Endothelial cell of umbilical vein (primary cell): ENCODE measurements at regions not wholly inside any gene's neighbourhood (a gene's known extent, or its start where the extent isn't known, plus 50 kb on each side); places are given as distances from the start of the nearest gene placed in this dataset.

Experiments
- BruUV-seq: library from RNA; stranded (reverse); fragments of 400-500 nt; replicated peaks from 2 replicates; lab custom pipeline; 2021; lab: Mats Ljungman, UMichigan
- CTCF ChIA-PET: fragments of 300-600, 350-600 bp; sonication (Branson Sonifier 250); formaldehyde crosslinking; loops from one replicate; lab custom pipeline; 2021; ENCODE audit warnings: antibody characterized with exemption, inconsistent platforms; lab: Charles Lee
- POLR2A ChIA-PET: fragments of 300-600, 350-600 bp; sonication (Branson Sonifier 250); formaldehyde crosslinking; loops from one replicate; lab custom pipeline; 2021; ENCODE audit warnings: antibody characterized with exemption, inconsistent platforms; lab: Charles Lee
- DNase-seq: peaks from one replicate; pipeline ENCODE4 v3.0.0-alpha.2; 2011; ENCODE audit warnings: low read depth, low spot score
- FAIRE-seq: peaks from 2 replicates; lab custom pipeline; 2011; peaks lifted over from hg19 to GRCh38; lab: Jason Lieb, UNC
- H2AFZ ChIP-seq: 2 replicates; pipeline ENCODE4 v1.6.0; 2012; ENCODE audit warnings: low read depth, low read length, control low read depth, inconsistent platforms
- H3K27ac ChIP-seq: 2 replicates; pipeline ENCODE4 v1.5.1; 2011; ENCODE audit warnings: low read depth, mild to moderate bottlenecking, control low read depth, low read length, moderate library complexity; ENCODE audit not compliant: insufficient read depth
- H3K27me3 ChIP-seq, 2 experiments: 2 replicates each; pipeline versions ENCODE4 v1.6.0 to v1.6.1; 2011; ENCODE audit warnings: low read length in 2 of 2, mixed read lengths in 1 of 2; ENCODE audit not compliant: control insufficient read depth in 2 of 2, insufficient read depth in 2 of 2
- H3K36me3 ChIP-seq, 2 experiments: 2 replicates in 1 of 2; 3 replicates in 1 of 2; pipeline ENCODE4 v1.5.1; 2011; ENCODE audit warnings: low read length in 2 of 2, mild to moderate bottlenecking in 1 of 2, moderate library complexity in 1 of 2; ENCODE audit not compliant: control insufficient read depth in 2 of 2, insufficient read depth in 2 of 2; ENCODE audit errors: extremely low read depth in 1 of 2
- H3K4me1 ChIP-seq: 3 replicates; pipeline ENCODE4 v1.5.1; 2011; ENCODE audit warnings: mild to moderate bottlenecking, low read length; ENCODE audit not compliant: control insufficient read depth, insufficient read depth; ENCODE audit errors: extremely low read depth
- H3K4me2 ChIP-seq: 2 replicates; pipeline ENCODE4 v1.6.1; 2011; ENCODE audit warnings: low read length, control low read depth, mixed read lengths; ENCODE audit not compliant: insufficient read depth
- H3K4me3 ChIP-seq, 3 experiments: fragments of 200-600 bp in 1 of 3; sonication (generic), shearing (Covaris generic) in 1 of 3; replicated peaks in 1 of 3; 2 replicates each; pipeline ENCODE4 v1.5.1; 2011 to 2016; ENCODE audit warnings: control low read depth in 3 of 3, low read length in 3 of 3, mild to moderate bottlenecking in 2 of 3, inconsistent platforms in 1 of 3, low read depth in 1 of 3, moderate library complexity in 1 of 3; ENCODE audit not compliant: insufficient read depth in 1 of 3
- H3K79me2 ChIP-seq: 2 replicates; pipeline ENCODE4 v1.6.0; 2012; ENCODE audit warnings: low read length, inconsistent platforms; ENCODE audit not compliant: control insufficient read depth, insufficient read depth
- H3K9ac ChIP-seq: replicated peaks from 2 replicates; pipeline ENCODE3; 2011; ENCODE audit warnings: low read length, control low read depth; ENCODE audit not compliant: insufficient read depth; ENCODE audit errors: extremely low read depth
- H3K9me1 ChIP-seq: replicated peaks from 3 replicates; pipeline ENCODE4 v1.6.0; 2011; ENCODE audit warnings: mild to moderate bottlenecking, low read length; ENCODE audit not compliant: control insufficient read depth, insufficient read depth; ENCODE audit errors: extremely low read depth
- H3K9me3 ChIP-seq: replicated peaks from 2 replicates; pipeline ENCODE4 v1.5.1; 2012; ENCODE audit warnings: low read length, inconsistent platforms; ENCODE audit not compliant: control insufficient read depth, insufficient read depth
- H4K20me1 ChIP-seq: replicated peaks from 2 replicates; pipeline ENCODE3; 2011; ENCODE audit warnings: mild to moderate bottlenecking, low read length; ENCODE audit not compliant: control insufficient read depth, insufficient read depth; ENCODE audit errors: extremely low read depth
- EZH2 ChIP-seq: IDR thresholded peaks from 2 replicates; pipeline ENCODE4 v1.6.1; 2012; ENCODE audit warnings: borderline replicate concordance, low read depth, mild to moderate bottlenecking, moderate library complexity, low read length, inconsistent platforms; ENCODE audit not compliant: severe bottlenecking
- FOS ChIP-seq: IDR thresholded peaks from 2 replicates; pipeline ENCODE4 v1.6.1; 2011; ENCODE audit warnings: mild to moderate bottlenecking, low read length, moderate library complexity, borderline replicate concordance; ENCODE audit not compliant: insufficient read depth
- GATA2 ChIP-seq: IDR thresholded peaks from 2 replicates; pipeline ENCODE4 v1.7.0; 2011; ENCODE audit warnings: low read depth, mild to moderate bottlenecking, moderate library complexity, mixed read lengths, low read length; ENCODE audit not compliant: insufficient read length, insufficient read depth
- JUN ChIP-seq: IDR thresholded peaks from 2 replicates; pipeline ENCODE4 v1.6.1; 2011; ENCODE audit warnings: borderline replicate concordance, low read depth; ENCODE audit not compliant: insufficient read length, insufficient read depth
- MYC ChIP-seq: IDR thresholded peaks from one replicate; pipeline ENCODE4 v1.6.1; 2011; ENCODE audit warnings: mild to moderate bottlenecking, low read depth, low read length
- POLR2A ChIP-seq: IDR thresholded peaks from 2 replicates; pipeline ENCODE4 v1.6.1; 2012; ENCODE audit warnings: low read depth, mild to moderate bottlenecking, control low read depth, low read length
- POLR2AphosphoS5 ChIP-seq: IDR thresholded peaks from 2 replicates; pipeline ENCODE4 v1.6.1; 2012; ENCODE audit warnings: low read depth, mild to moderate bottlenecking, control low read depth, low read length, moderate library complexity; ENCODE audit not compliant: insufficient read depth
- dilution Hi-C: fragments of 300-500 bp; cut with MboI; formaldehyde crosslinking; loops from one replicate; pipeline ENCODE4 v1.15.0; 2019; ENCODE audit warnings: low sequenced_read_pairs; ENCODE audit not compliant: extremely low pct_ligation_motif_present
- intact Hi-C: fragments of 100-400 bp; cut with micrococcal nuclease; formaldehyde crosslinking; loops from one replicate; pipeline ENCODE4 v1.10.0; 2022
- TF ChIP-seq, protein P1 (sequence below), 2 donors: IDR thresholded peaks; 1 replicate in 1 of 2; 2 replicates in 1 of 2; pipeline ENCODE4 v1.5.1; 2011; ENCODE audit warnings: low read length in 2 of 2, mild to moderate bottlenecking in 2 of 2, moderate library complexity in 2 of 2, control low read depth in 1 of 2, inconsistent platforms in 1 of 2, low read depth in 1 of 2; ENCODE audit not compliant: insufficient read depth in 1 of 2; ENCODE audit errors: extremely low read depth in 1 of 2
- TF ChIP-seq, protein P2 (sequence below): IDR thresholded peaks from 2 replicates; pipeline ENCODE4 v1.6.1; 2011; ENCODE audit not compliant: insufficient read depth, insufficient read length

DNA sequence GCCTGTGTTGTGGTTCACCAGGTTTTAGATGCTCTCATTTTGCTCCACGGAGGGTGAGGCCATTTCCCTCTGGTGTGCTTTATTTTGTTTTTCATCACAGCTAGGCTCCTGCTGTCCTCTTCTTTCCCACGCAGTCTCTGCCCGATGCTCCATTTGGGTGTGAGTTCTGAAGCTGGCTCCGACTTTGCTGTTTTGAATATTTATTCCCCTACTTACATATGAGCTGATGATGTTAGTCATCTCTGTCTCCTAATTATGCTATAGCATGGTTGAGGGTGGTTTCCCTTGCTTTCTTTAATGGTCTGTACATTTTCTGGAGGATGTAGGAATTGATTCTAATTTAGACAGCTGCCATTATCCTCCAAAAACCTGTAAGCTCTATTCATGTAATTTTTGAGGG is 168.1 kb upstream of the MYRIP start:
- DNase-seq (no peak), FAIRE-seq (no peak)
- CTCF ChIA-PET, result no interaction called here
- H4K20me1 ChIP-seq, result no peaks in the 10 kb centered on the region
- no peaks in the 10 kb centered on the region for H3K79me2 ChIP-seq
- intact Hi-C loops, result no loop called here
- H3K4me1 ChIP-seq, result peaks cover 32% of the 10 kb centered on the region
- no peak overlapping the region for H3K27ac ChIP-seq
- H3K9ac ChIP-seq, result no peak overlapping the region
- no peaks in the 10 kb centered on the region for H3K9me1 ChIP-seq
- no peaks in the 10 kb centered on the region for H3K9me3 ChIP-seq
- POLR2A ChIA-PET, result no interaction called here
- no peak overlapping the region for H3K4me3 ChIP-seq
- H3K36me3 ChIP-seq, result no peaks in the 10 kb centered on the region
- BruUV-seq, result no TSS peak
- H2AFZ ChIP-seq, result peak overlapping the region; percentile 24
- dilution Hi-C loops, result no loop called here
- no peaks in the 10 kb centered on the region for H3K27me3 ChIP-seq
- no peak overlapping the region for H3K4me2 ChIP-seq
- TF ChIP-seq GATA2, result no peak
- TF ChIP-seq POLR2AphosphoS5, result no peak
- TF ChIP-seq POLR2A, result no peak
- TF ChIP-seq, protein P1, sequence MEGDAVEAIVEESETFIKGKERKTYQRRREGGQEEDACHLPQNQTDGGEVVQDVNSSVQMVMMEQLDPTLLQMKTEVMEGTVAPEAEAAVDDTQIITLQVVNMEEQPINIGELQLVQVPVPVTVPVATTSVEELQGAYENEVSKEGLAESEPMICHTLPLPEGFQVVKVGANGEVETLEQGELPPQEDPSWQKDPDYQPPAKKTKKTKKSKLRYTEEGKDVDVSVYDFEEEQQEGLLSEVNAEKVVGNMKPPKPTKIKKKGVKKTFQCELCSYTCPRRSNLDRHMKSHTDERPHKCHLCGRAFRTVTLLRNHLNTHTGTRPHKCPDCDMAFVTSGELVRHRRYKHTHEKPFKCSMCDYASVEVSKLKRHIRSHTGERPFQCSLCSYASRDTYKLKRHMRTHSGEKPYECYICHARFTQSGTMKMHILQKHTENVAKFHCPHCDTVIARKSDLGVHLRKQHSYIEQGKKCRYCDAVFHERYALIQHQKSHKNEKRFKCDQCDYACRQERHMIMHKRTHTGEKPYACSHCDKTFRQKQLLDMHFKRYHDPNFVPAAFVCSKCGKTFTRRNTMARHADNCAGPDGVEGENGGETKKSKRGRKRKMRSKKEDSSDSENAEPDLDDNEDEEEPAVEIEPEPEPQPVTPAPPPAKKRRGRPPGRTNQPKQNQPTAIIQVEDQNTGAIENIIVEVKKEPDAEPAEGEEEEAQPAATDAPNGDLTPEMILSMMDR (IDR thresholded peaks at IDR 0.05; ENCODE audit: extremely low read depth in 1 of 2, insufficient read depth in 1 of 2, low read depth in 1 of 2, low read length in 2 of 2), result no peak
- no peak for TF ChIP-seq JUN
- TF ChIP-seq FOS, result no peak
- TF ChIP-seq, protein P2, sequence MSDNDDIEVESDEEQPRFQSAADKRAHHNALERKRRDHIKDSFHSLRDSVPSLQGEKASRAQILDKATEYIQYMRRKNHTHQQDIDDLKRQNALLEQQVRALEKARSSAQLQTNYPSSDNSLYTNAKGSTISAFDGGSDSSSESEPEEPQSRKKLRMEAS, result no peak
- TF ChIP-seq MYC, result no peak
- no peak for TF ChIP-seq EZH2
